HepG2 (cell line): ENCODE measurements at regions not wholly inside any gene's neighbourhood (a gene's known extent, or its start where the extent isn't known, plus 50 kb on each side); places are given as distances from the start of the nearest gene placed in this dataset.

Experiments used
- ATAC-seq: fragments of 200-7000 bp; cut with Tn5 transposase; 3 replicates; pipeline ENCODE4 v1.9.1; 2020; ENCODE audit warnings: mild to moderate bottlenecking, moderate library complexity
- BruUV-seq: library from RNA; stranded (reverse); fragments of 400-500 nt; replicated peaks from 2 replicates; lab custom pipeline; 2021; lab: Mats Ljungman, UMichigan
- CTCF ChIA-PET: fragments of 300-600 bp; formaldehyde crosslinking; extraction: SDS; loops from one replicate; lab custom pipeline; 2021; ENCODE audit warnings: low total read pairs, inconsistent platforms, low intra/inter-chr PET ratio; lab: Yijun Ruan, JAX
- POLR2A ChIA-PET: fragments of 350-600 bp; sonication (Branson Sonifier 250); formaldehyde crosslinking; loops from one replicate; lab custom pipeline; 2020; ENCODE audit warnings: antibody characterized with exemption, inconsistent platforms; lab: Yijun Ruan, JAX
- DNase-seq: peaks from one replicate; pipeline ENCODE4 v3.0.0-alpha.2; 2015; ENCODE audit warnings: low spot score
- FAIRE-seq: peaks from 3 replicates; lab custom pipeline; 2011; peaks lifted over from hg19 to GRCh38; lab: Jason Lieb, UNC
- H2AFZ ChIP-seq: one replicate; pipeline ENCODE4 v1.6.1; 2011; ENCODE audit warnings: low read length, inconsistent platforms
- H3K27ac ChIP-seq: fragments of 300-600 bp; 3 replicates; pipeline ENCODE4 v1.8.0; 2011; ENCODE audit warnings: mixed run types, mild to moderate bottlenecking, mixed read lengths, low read length, inconsistent platforms; ENCODE audit not compliant: insufficient read depth; ENCODE audit errors: extremely low read length
- H3K27me3 ChIP-seq, 2 experiments: fragments of 200-600 bp in 1 of 2; 2 replicates in 1 of 2; 3 replicates in 1 of 2; pipeline versions ENCODE4 v1.6.0 to v1.8.0; 2011; ENCODE audit warnings: low read length in 2 of 2, mild to moderate bottlenecking in 2 of 2, moderate library complexity in 2 of 2, inconsistent platforms in 1 of 2; ENCODE audit not compliant: insufficient read depth in 2 of 2, control insufficient read depth in 1 of 2
- H3K36me3 ChIP-seq, 2 experiments: fragments of 200-600 bp in 1 of 2; replicated peaks in 1 of 2; 2 replicates in 1 of 2; 3 replicates in 1 of 2; pipeline versions ENCODE4 v1.5.1 to v1.8.0; 2011; ENCODE audit warnings: low read length in 2 of 2, inconsistent platforms in 1 of 2; ENCODE audit not compliant: insufficient read depth in 2 of 2, control insufficient read depth in 1 of 2
- H3K4me1 ChIP-seq: 2 replicates; pipeline ENCODE4 v1.5.1; 2012; ENCODE audit warnings: low read length, inconsistent platforms; ENCODE audit not compliant: insufficient read depth
- H3K4me2 ChIP-seq: 2 replicates; pipeline ENCODE4 v1.6.0; 2011; ENCODE audit warnings: low read depth, low read length, inconsistent platforms
- H3K4me3 ChIP-seq, 3 experiments: fragments of 200-600 bp in 1 of 3; sonication (generic), shearing (Covaris generic) in 1 of 3; replicated peaks in 1 of 3; 2 replicates each; pipeline ENCODE4 v1.5.1; 2011 to 2016; ENCODE audit warnings: low read length in 3 of 3, inconsistent platforms in 2 of 3, low read depth in 2 of 3, mild to moderate bottlenecking in 2 of 3, control low read depth in 1 of 3, mixed read lengths in 1 of 3; ENCODE audit not compliant: insufficient read depth in 1 of 3
- H3K79me2 ChIP-seq: one replicate; pipeline ENCODE4 v1.6.1; 2011; ENCODE audit warnings: low read length, inconsistent platforms; ENCODE audit not compliant: insufficient read depth
- H3K9ac ChIP-seq: 2 replicates; pipeline ENCODE4 v1.6.0; 2011; ENCODE audit warnings: mild to moderate bottlenecking, low read depth, low read length, inconsistent platforms; ENCODE audit not compliant: insufficient read depth
- H3K9me3 ChIP-seq: 2 replicates; pipeline ENCODE4 v1.5.1; 2012; ENCODE audit warnings: mild to moderate bottlenecking, low read length
- H4K20me1 ChIP-seq: 2 replicates; pipeline ENCODE4 v1.6.0; 2011; ENCODE audit warnings: inconsistent platforms, mild to moderate bottlenecking, low read length, moderate library complexity; ENCODE audit not compliant: insufficient read depth
- AHR ChIP-seq: IDR thresholded peaks from 2 replicates; pipeline ENCODE4 v1.6.1; 2018; ENCODE audit warnings: missing genetic modification reagents, missing compliant biosample characterization
- MLLT10 ChIP-seq: sonication (generic); formaldehyde crosslinking; IDR thresholded peaks from 2 replicates; pipeline ENCODE4 v1.4.0; 2020; ENCODE audit warnings: missing genetic modification reagents
- SALL2 ChIP-seq: sonication (generic); formaldehyde crosslinking; IDR thresholded peaks from 2 replicates; pipeline ENCODE4 v1.8.1; 2023; ENCODE audit warnings: mild to moderate bottlenecking, missing genetic modification reagents, inconsistent platforms
- SRY ChIP-seq: sonication (generic); formaldehyde crosslinking; IDR thresholded peaks from 2 replicates; pipeline ENCODE4 v1.8.0; 2022; ENCODE audit warnings: mild to moderate bottlenecking, missing genetic modification reagents
- ZKSCAN1 ChIP-seq: fragments of 150-350 bp; IDR thresholded peaks from 2 replicates; pipeline ENCODE4 v1.6.1; 2014; ENCODE audit warnings: low read length
- ZNF326 ChIP-seq: sonication (generic); formaldehyde crosslinking; IDR thresholded peaks from 2 replicates; pipeline ENCODE4 v1.4.0; 2020; ENCODE audit warnings: missing genetic modification reagents, borderline replicate concordance
- ZNF691 ChIP-seq: sonication (generic); formaldehyde crosslinking; IDR thresholded peaks from 2 replicates; pipeline ENCODE4 v1.4.0; 2020; ENCODE audit warnings: missing genetic modification reagents, low read depth, mild to moderate bottlenecking, borderline replicate concordance
- ZNF740 ChIP-seq: sonication (generic); formaldehyde crosslinking; IDR thresholded peaks from 2 replicates; pipeline ENCODE4 v1.4.0; 2020; ENCODE audit warnings: missing genetic modification reagents
- WGBS: methylation state at CpG from one replicate; pipeline ENCODE4 v1.1.6; 2017; ENCODE audit warnings: low lambda C conversion rate; 5-methylcytosine and 5-hydroxymethylcytosine counted together
- in situ Hi-C: cut with HindIII; loops from 2 replicates; pipeline ENCODE4 v1.10.0; 2017; ENCODE audit warnings: low pct_unique_long_range_greater_than_20kb; ENCODE audit not compliant: extremely low pct_ligation_motif_present
- intact Hi-C: fragments of 100-400 bp; cut with micrococcal nuclease; formaldehyde crosslinking; loops from one replicate; pipeline ENCODE4 v1.10.0; 2022; ENCODE audit not compliant: unreplicated experiment
- TF ChIP-seq, protein P1 (sequence below): fragments of 450-650 bp; IDR thresholded peaks from 2 replicates; pipeline ENCODE4 v1.6.1; 2017

GRCh38 chr1:232487236-232487635, 142.7 kb downstream of the SIPA1L2 start:
- no peak overlapping the region for H3K4me2 ChIP-seq
- no peak for ATAC-seq

More at GRCh38 chr1:232487236-232487635, 142.7 kb downstream of the SIPA1L2 start:
- CTCF ChIA-PET = no interaction called here
- no peaks in the 10 kb centered on the region for H3K36me3 ChIP-seq
- TF ChIP-seq SRY (CRISPR knock-in tag) (no peak), ZNF326 (CRISPR knock-in tag) (no peak), ZNF691 (CRISPR knock-in tag) (no peak), ZNF740 (no peak), ZKSCAN1 (no peak), SALL2 (CRISPR knock-in tag) (no peak), MLLT10 (CRISPR knock-in tag) (no peak), AHR (no peak)
- TF ChIP-seq, protein P1, sequence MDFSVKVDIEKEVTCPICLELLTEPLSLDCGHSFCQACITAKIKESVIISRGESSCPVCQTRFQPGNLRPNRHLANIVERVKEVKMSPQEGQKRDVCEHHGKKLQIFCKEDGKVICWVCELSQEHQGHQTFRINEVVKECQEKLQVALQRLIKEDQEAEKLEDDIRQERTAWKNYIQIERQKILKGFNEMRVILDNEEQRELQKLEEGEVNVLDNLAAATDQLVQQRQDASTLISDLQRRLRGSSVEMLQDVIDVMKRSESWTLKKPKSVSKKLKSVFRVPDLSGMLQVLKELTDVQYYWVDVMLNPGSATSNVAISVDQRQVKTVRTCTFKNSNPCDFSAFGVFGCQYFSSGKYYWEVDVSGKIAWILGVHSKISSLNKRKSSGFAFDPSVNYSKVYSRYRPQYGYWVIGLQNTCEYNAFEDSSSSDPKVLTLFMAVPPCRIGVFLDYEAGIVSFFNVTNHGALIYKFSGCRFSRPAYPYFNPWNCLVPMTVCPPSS = no peak
- TF ChIP-seq, all 625 proteins: peak for 0
- no peak overlapping the region for H3K9ac ChIP-seq
- DNase-seq (no peak), FAIRE-seq (no peak)
- H3K27me3 ChIP-seq = no peaks in the 10 kb centered on the region; a peak in 1 of 5 replicates
- no peaks in the 10 kb centered on the region for H3K9me3 ChIP-seq
- no peak overlapping the region for H3K4me3 ChIP-seq
- POLR2A ChIA-PET = no interaction called here
- no peaks in the 10 kb centered on the region for H3K79me2 ChIP-seq
- no TSS peak for BruUV-seq
- H2AFZ ChIP-seq = no peak overlapping the region
- in situ Hi-C loops (no loop called here), intact Hi-C loops (no loop called here)
- WGBS = 2% methylated on average over 3 of the region's 3 CpGs
- H3K4me1 ChIP-seq = no peaks in the 10 kb centered on the region
- no peaks in the 10 kb centered on the region for H4K20me1 ChIP-seq
- no peak overlapping the region for H3K27ac ChIP-seq
